Erythroblast (primary cell): ENCODE measurements at regions not wholly inside any gene's neighbourhood (a gene's known extent, or its start where the extent isn't known, plus 50 kb on each side); places are given as distances from the start of the nearest gene placed in this dataset.

Experiments used
- GATA1 ChIP-seq: IDR thresholded peaks from 2 replicates; pipeline ENCODE4 v1.6.1; 2011; ENCODE audit warnings: low read depth, mild to moderate bottlenecking, control low read depth, low read length, moderate library complexity
- POLR2A ChIP-seq: IDR thresholded peaks from 2 replicates; pipeline ENCODE4 v1.6.1; 2011; ENCODE audit warnings: mild to moderate bottlenecking, low read length

- no peak for TF ChIP-seq POLR2A
- no peak for TF ChIP-seq GATA1
Observed at GRCh38 chr5:14059810-14060209, 83.3 kb upstream of the TRIO start.
